GM21825 (cell line): ENCODE measurements at regions not wholly inside any gene's neighbourhood (a gene's known extent, or its start where the extent isn't known, plus 50 kb on each side); places are given as distances from the start of the nearest gene placed in this dataset.

Experiments
- ATAC-seq: cut with Tn5 transposase; IDR thresholded peaks from one replicate; pipeline ENCODE4 v1.9.1; 2021; ENCODE audit warnings: mild to moderate bottlenecking, moderate library complexity; ENCODE audit not compliant: unreplicated experiment

GRCh38 chr13:70708775-70709174, 600.5 kb upstream of the KLHL1 start:
- ATAC-seq, result no peak

DNA sequence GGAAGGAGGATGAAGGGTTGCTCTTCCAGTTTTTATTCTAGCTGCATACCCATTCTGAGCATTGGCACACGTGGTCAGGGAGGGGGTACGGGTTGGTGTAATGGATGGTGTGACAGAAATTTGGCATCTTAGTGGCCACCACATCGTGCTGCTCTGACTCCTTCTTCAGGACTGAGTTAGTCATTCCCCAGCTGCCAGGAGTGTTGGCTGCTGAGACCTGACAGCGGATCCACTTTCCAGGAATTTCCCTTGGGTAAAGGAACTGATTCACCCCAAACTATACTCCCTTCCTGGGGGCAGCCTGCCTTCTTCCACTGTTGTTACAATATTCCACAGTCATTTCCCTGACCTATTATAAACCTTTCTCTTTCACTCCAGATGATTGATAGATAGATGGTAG, 595.5 kb upstream of the KLHL1 start:
- ATAC-seq, result no peak

DNA sequence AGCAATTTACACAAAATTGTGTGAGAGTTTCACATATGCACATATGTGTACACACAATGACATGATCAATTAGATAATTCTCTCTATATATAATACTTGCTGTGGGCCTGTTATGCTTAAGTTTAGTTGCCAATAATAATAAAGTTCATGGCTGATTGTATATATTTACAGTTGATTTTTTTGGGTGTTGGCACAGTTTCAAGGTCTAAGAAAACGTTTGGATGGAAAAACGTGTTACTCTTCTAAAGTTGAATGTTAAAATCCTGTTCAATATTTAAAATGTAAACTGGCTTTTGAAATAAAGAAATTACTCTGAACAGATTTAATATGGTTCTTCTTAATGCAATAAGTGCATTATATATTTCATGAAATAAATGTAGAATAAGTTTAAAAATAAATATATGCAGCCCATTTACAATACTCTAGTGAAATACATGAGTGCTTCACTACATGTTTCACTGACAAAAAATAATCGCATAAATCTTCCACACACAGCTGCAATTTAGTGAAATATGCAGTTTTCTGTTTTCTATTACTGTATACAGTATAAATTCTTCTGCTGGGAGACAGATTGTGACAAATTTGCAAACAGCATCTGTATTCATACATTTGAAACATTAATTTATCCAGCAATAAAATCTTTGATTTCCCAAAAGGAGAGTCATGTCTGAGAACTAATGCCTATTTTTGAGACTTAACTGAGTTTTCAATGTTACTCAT, 586.9 kb upstream of the KLHL1 start:
- no peak for ATAC-seq

- no peak for ATAC-seq
These were observed 560.7 kb upstream of the KLHL1 start for GRCh38 chr13:70668983-70669382.

DNA sequence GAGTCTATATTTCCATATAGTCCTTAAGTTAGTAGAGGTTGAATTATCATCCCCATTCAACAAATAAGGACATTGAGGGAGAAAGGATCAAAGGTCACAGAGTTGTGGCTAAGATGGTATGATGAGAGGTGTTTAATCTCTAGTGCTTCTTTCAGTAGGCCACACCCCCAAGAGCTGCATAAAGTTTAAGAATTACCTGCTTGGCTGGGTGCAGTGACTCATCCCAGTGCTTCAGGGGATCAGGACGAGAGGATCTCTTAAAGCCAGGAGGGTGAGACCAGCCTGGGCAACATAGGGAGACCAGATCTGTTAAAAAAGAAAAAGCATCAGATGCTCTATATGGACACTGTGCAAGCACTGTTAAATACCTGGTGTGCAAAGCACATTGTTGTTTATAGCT, 560.0 kb upstream of the KLHL1 start:
- no peak for ATAC-seq

GRCh38 chr13:70666883-70667556, 558.8 kb upstream of the KLHL1 start:
- no peak for ATAC-seq

- no peak for ATAC-seq
These were observed 554.1 kb upstream of the KLHL1 start for GRCh38 chr13:70662231-70662940.

GRCh38 chr13:70644052-70644451, 535.8 kb upstream of the KLHL1 start:
- ATAC-seq, result no peak

GRCh38 chr13:70634893-70635292, 526.6 kb upstream of the KLHL1 start:
- ATAC-seq, result no peak

DNA sequence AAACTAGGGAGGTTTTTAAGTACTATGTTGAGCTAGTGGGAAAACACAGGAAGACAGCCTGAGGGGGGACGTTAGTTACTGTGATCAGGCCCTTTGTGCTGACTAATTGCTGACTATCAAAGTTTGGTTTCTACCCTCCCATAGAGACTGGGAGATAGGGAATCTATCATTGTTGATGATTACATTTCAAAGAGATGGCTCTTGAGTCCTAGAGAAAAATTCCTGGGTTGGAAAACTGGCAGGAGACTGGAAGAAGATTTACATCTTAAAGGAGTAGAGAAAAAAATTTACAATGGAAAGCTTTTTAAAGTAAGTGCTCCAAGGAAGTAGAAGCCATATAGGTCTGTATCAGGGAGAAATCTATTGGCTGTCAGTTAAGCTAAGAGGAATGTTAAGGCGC, 522.0 kb upstream of the KLHL1 start:
- ATAC-seq, result no peak

DNA sequence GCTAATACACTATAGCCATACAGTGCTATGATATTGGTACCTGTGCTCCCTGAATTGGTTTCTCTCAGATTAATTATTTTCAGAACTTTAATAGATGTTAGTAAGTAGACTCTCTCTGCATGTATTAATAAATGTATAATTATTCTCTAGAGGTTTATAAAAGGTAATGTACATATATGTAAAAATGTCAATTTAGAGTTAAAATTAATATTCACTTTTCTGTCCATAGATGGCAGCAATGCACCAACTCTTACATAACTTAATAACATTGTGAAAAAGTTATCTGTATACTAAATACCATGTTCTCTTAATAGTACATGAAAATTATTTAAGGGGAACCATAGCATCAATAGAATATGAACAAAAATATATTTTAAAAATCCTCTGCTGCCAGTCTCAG, 515.0 kb upstream of the KLHL1 start:
- no peak for ATAC-seq

- ATAC-seq, result no peak
These were observed 514.5 kb upstream of the KLHL1 start for GRCh38 chr13:70622796-70623195.

- ATAC-seq, result no peak
These were observed 511.7 kb upstream of the KLHL1 start for GRCh38 chr13:70619936-70620335.

DNA sequence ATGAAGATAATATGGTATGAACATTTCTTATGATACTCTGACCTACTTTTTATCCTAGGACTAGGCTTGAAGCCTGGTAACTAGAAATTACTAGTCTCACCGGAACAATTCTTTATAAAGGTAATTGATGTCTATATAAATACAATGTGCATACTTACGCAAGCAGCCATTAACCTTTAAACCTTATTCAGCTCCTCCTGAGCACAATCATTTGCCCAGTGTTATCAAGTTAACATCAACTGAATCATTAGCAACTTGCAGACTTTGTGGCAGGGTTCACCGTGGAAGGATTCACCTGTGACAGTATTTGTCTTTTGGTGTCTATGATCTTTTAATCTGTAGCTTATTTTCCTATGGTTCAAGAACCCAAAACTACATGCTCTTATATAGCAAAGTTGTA, 508.6 kb upstream of the KLHL1 start:
- no peak for ATAC-seq

- ATAC-seq, result no peak
These were observed 505.0 kb upstream of the KLHL1 start for GRCh38 chr13:70613295-70613694.

GRCh38 chr13:70612881-70613280, 504.6 kb upstream of the KLHL1 start:
- no peak for ATAC-seq

DNA sequence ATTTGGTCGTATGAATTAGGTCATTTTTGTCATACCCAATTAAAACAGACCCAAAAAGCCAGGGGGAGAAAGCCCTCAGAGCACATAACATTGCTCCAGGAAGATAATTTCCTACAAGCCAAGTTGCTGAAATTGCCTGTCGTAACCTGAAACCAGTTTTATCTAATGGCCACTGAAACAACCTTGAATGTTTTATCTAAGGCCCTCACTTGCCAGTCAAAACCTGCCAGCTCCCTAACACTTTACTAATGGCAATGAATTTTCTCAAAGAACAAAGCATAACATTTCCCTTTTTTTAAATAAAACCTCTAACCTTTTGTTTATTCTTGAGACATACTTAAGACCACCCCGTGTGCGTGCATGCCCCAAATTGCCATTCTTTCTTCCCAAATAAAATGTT, 496.2 kb upstream of the KLHL1 start:
- ATAC-seq, result no peak

GRCh38 chr13:70593716-70594115, 485.5 kb upstream of the KLHL1 start:
- ATAC-seq, result no peak

DNA sequence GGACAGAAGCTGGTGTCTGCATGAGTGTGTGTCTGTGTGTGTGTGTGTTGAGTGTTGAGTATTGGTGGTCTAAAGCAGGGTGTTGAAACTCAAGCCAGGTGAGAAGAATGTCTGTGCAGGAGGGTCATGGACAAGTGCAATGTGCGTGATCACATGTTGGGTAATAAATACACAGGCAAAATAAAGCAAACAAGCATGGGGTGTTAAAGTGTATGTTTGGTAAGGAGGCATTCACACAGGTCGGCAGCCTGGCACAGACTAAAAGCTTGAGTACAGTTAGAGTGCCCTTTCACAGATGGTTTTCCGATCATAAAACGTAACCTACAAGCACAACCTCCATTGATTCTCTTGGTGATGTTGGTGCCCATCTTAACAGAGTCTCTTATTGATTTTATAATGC, 476.9 kb upstream of the KLHL1 start:
- no peak for ATAC-seq

- no peak for ATAC-seq
These were observed 472.6 kb upstream of the KLHL1 start for GRCh38 chr13:70580825-70581224.

DNA sequence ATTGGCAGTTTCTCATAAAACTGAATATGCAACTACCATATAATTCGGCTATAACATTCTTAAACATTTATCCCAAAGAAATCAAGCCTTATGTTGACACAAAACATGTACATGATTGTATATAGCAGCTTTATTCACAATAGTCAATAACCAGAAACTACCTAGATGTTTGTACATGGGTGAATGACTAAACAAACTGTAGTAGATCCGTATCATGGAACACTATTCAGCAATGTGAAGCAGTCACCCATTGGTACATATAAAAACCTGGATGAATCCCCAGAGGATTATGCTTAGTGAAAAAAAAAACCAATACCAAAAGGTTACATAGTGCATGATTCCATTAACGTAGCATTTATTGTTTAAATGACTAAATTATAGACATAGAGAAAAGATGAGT, 471.7 kb upstream of the KLHL1 start:
- ATAC-seq, result no peak

- no peak for ATAC-seq
These were observed 463.0 kb upstream of the KLHL1 start for GRCh38 chr13:70571221-70571620.
